SK-N-MC (cell line): ENCODE measurements at regions not wholly inside any gene's neighbourhood (a gene's known extent, or its start where the extent isn't known, plus 50 kb on each side); places are given as distances from the start of the nearest gene placed in this dataset.

ENCODE experiments used
- EZH2 ChIP-seq: fragments of 200-600 bp; sonication (generic); IDR thresholded peaks from one replicate; pipeline ENCODE4 v1.6.1; 2017; ENCODE audit warnings: antibody characterized with exemption
- FOXP2 ChIP-seq: optimal IDR thresholded peaks from 2 replicates; pipeline ENCODE3; 2011; ENCODE audit warnings: mild to moderate bottlenecking, moderate library complexity; ENCODE audit not compliant: insufficient read depth; ENCODE audit errors: extremely low read length, control extremely low read depth
- POLR2AphosphoS5 ChIP-seq: IDR thresholded peaks from 2 replicates; pipeline ENCODE4 v1.6.1; 2012; ENCODE audit warnings: mild to moderate bottlenecking, low read depth, low read length, borderline replicate concordance

GRCh38 chr18:67672155-67672554, 155.6 kb upstream of the DSEL start:
- TF ChIP-seq EZH2 (no peak), POLR2AphosphoS5 (peak; percentile 30; the same call in 1 of the 2 replicates), FOXP2 (no peak)
